C4-2B (cell line): ENCODE measurements at regions not wholly inside any gene's neighbourhood (a gene's known extent, or its start where the extent isn't known, plus 50 kb on each side); places are given as distances from the start of the nearest gene placed in this dataset.

ENCODE experiments used
- ZFX ChIP-seq: fragments of 450-650 bp; IDR thresholded peaks from 2 replicates; pipeline ENCODE4 v1.6.1; 2017
- TF ChIP-seq, protein P1 (sequence below): fragments of 450-650 bp; conservative IDR thresholded peaks from 2 replicates; pipeline ENCODE4 v1.5.1; 2017; ENCODE audit warnings: mild to moderate bottlenecking

DNA sequence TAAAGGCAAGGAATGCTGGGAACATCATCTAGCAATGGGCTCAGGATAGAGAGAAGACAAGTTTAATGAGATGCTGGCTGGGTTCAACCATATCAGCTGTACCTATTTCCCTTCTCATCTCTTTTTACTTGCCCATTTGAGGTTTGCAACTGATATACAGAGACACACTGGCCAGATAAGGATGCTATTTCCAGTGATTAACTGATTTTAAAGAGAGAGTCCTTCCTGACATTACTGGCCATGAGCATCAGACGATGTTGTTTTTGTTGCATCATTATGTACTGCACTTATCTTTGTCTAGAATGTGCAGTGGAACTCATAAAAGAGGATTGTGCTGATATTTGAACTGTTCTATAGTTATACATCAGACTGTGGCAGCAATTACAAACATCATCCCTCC is 252.7 kb downstream of the BTBD3 start:
- TF ChIP-seq, protein P1, sequence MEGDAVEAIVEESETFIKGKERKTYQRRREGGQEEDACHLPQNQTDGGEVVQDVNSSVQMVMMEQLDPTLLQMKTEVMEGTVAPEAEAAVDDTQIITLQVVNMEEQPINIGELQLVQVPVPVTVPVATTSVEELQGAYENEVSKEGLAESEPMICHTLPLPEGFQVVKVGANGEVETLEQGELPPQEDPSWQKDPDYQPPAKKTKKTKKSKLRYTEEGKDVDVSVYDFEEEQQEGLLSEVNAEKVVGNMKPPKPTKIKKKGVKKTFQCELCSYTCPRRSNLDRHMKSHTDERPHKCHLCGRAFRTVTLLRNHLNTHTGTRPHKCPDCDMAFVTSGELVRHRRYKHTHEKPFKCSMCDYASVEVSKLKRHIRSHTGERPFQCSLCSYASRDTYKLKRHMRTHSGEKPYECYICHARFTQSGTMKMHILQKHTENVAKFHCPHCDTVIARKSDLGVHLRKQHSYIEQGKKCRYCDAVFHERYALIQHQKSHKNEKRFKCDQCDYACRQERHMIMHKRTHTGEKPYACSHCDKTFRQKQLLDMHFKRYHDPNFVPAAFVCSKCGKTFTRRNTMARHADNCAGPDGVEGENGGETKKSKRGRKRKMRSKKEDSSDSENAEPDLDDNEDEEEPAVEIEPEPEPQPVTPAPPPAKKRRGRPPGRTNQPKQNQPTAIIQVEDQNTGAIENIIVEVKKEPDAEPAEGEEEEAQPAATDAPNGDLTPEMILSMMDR, result no peak
- TF ChIP-seq ZFX, result no peak
